Muscle of leg (tissue), 3 donors: ENCODE measurements at regions not wholly inside any gene's neighbourhood (a gene's known extent, or its start where the extent isn't known, plus 50 kb on each side); places are given as distances from the start of the nearest gene placed in this dataset.

Experiments used
- DNase-seq: peaks from one replicate; pipeline ENCODE4 v3.0.0; 2013
- H3K27ac ChIP-seq: one replicate; pipeline ENCODE4 v1.5.1; 2013; ENCODE audit warnings: mild to moderate bottlenecking, low read length, control low read depth
- H3K27me3 ChIP-seq: one replicate; pipeline ENCODE4 v1.6.1; 2013; ENCODE audit warnings: low read length; ENCODE audit not compliant: control insufficient read depth, insufficient read depth
- H3K36me3 ChIP-seq: one replicate; pipeline ENCODE4 v1.6.1; 2013; ENCODE audit warnings: low read length; ENCODE audit not compliant: control insufficient read depth, insufficient read depth
- H3K4me1 ChIP-seq: one replicate; pipeline ENCODE4 v1.6.1; 2013; ENCODE audit warnings: low read length; ENCODE audit not compliant: control insufficient read depth, insufficient read depth
- H3K4me3 ChIP-seq: one replicate; pipeline ENCODE4 v1.5.1; 2013; ENCODE audit warnings: low read length, control low read depth
- H3K9me3 ChIP-seq: replicated peaks from 2 replicates; pipeline ENCODE4 v1.6.1; 2013; ENCODE audit warnings: low read depth, low read length; ENCODE audit not compliant: control insufficient read depth
- WGBS: methylation state at CpG from one replicate; pipeline ENCODE4 v1.1.5; 2013; ENCODE audit warnings: missing lambda C conversion rate; ENCODE audit not compliant: insufficient coverage; 5-methylcytosine and 5-hydroxymethylcytosine counted together

DNA sequence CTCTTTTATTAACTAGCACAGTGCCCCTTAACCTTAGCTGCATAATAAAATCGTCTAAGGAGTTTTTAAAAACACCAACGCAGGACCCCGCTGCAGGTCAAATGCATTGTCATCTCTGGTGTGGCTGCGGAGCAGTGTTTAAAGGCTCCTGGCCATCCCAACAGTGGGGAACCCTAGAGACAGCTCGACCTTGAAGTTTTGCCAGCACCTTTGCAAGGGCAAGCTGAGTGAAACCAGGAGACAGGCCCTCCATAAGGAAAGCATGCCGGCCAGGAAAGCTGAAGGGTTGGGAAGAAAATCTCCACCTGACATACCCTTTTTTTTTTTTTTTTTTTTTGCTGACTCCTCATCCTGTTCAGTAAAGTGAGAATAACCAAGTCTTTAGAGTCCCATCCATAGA lies 349.0 kb downstream of the CMPK2 start:
- no peaks in the 10 kb centered on the region for H3K27me3 ChIP-seq
- no peaks in the 10 kb centered on the region for H3K36me3 ChIP-seq
- no peaks in the 10 kb centered on the region for H3K9me3 ChIP-seq
- H3K4me1 ChIP-seq = no peaks in the 10 kb centered on the region
- no peak for DNase-seq
- no peak overlapping the region for H3K27ac ChIP-seq
- 53% methylated on average over 3 of the region's 6 CpGs for WGBS
- H3K4me3 ChIP-seq = no peak overlapping the region

DNA sequence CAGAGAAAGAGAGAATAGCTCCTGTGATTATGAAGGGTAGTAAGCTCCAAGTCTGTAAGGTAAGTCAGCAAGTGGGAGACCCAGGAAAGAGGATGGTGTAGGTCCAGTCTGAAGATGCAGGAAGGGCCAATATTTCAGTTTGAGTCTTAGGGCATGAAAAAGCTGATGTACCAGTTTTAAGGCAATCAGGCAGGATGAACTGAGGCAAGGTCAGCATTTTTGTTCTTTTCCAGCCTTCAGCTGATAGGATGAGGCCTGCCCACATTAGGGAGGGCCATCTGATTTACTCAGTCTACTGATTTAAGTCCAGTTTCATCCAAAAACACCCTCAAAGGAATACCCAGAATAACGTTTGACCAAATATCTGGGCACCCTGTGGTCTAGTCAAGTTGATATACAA lies 347.3 kb downstream of the CMPK2 start:
- H3K4me1 ChIP-seq = no peaks in the 10 kb centered on the region
- H3K27ac ChIP-seq = no peak overlapping the region
- no peaks in the 10 kb centered on the region for H3K9me3 ChIP-seq
- DNase-seq = no peak
- whole genome bisulfite sequencing = no CpG with 5 or more reads among the region's 1 CpG
- H3K36me3 ChIP-seq = no peaks in the 10 kb centered on the region
- H3K4me3 ChIP-seq = no peak overlapping the region
- H3K27me3 ChIP-seq = no peaks in the 10 kb centered on the region

DNA sequence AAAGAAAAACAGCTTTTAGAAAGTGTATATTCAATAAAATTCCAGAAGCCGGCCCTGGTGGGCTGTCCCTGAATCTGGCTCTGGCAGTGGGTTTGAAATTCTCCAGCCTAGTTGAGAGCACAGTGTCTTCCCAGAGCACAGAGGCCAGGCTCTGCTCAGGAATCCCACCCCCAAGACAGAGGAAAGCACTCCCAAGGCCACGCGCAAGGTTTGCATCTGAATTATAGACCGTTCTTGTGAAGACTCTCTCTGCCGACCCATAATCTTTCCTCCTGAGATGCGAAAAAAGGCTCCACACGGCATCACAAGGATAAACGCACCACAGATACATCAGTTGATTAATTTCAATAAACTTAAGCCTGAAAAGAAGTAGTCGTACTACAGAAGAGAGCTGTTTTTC lies 342.2 kb downstream of the CMPK2 start:
- 72% methylated on average over 2 of the region's 9 CpGs for WGBS

DNA sequence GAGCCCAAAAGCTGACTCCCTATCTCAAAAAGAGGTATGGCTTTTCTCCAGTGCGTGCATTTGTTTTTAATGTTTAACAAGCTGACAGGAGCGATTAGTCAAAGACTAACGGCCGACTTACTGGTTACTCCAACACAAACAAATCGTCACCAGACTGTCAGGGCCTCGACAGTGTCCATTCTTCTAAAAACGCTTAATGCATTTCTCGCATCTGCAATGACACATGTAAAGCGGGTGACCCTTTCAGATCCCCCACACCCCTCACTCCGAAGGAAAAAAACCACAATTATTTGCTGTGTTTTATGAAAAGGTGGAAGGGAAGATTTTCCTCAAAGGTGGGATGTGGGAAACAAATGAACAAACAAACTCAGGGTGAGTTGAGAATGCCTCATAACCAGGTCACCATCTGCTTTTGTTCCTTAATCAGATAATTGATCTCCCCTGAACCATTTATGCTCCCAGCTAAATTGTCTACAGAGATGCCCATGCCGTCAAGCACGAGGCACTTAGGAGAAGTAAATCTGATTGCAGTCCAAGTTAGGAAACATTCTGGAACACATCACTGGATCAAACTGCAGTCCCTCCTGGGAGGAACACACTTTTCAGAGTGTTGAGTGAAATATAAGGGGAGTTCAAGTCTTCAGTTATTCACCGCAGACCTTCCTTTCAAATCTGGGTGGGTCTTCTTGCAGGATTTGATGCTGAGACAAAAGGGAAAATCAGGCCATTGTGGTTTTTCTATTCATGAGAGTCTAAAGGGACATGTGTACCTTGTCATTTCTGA lies 340.8 kb downstream of the CMPK2 start:
- Histone ChIP-seq H3K27ac (no peak overlapping the region), H3K36me3 (no peaks in the 10 kb centered on the region), H3K4me3 (no peak overlapping the region), H3K27me3 (no peaks in the 10 kb centered on the region), H3K9me3 (no peaks in the 10 kb centered on the region), H3K4me1 (no peaks in the 10 kb centered on the region)
- DNase-seq = no peak
- WGBS = 68% methylated on average over 5 of the region's 13 CpGs

More for the DNA sequence above, 342.2 kb downstream of the CMPK2 start:
- H3K4me3 ChIP-seq = no peak overlapping the region
- no peaks in the 10 kb centered on the region for H3K27me3 ChIP-seq
- no peak for DNase-seq
- no peaks in the 10 kb centered on the region for H3K4me1 ChIP-seq
- H3K27ac ChIP-seq = no peak overlapping the region
- no peaks in the 10 kb centered on the region for H3K9me3 ChIP-seq
- H3K36me3 ChIP-seq = no peaks in the 10 kb centered on the region

DNA sequence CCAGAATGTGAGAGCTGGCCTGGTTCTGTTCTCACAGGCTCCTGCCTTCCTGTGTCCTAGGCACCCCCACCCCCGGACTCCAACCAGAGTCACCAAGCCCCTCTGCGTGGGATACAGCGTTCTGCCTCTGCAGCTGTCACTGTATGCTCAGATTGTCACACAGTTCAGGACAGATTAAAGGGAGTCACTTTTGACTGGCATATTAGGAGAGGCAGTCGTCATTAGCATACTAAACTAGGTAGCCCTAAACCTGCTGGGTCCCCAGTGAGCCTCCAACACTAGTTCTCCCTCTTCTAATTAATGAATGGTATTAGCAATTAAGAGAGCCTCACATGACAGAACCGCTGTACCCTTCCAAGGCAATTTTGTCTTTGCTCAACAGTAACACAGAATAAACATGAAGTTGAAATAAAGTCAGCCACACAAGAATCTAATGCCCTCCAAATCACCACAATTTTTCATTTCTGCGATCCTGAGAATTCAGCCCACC lies 340.2 kb downstream of the CMPK2 start:
- no peaks in the 10 kb centered on the region for H3K27me3 ChIP-seq
- H3K36me3 ChIP-seq = no peaks in the 10 kb centered on the region
- no peaks in the 10 kb centered on the region for H3K9me3 ChIP-seq
- H3K27ac ChIP-seq = no peak overlapping the region
- no peaks in the 10 kb centered on the region for H3K4me1 ChIP-seq
- 74% methylated on average over 2 of the region's 6 CpGs for WGBS
- no peak for DNase-seq
- no peak overlapping the region for H3K4me3 ChIP-seq

DNA sequence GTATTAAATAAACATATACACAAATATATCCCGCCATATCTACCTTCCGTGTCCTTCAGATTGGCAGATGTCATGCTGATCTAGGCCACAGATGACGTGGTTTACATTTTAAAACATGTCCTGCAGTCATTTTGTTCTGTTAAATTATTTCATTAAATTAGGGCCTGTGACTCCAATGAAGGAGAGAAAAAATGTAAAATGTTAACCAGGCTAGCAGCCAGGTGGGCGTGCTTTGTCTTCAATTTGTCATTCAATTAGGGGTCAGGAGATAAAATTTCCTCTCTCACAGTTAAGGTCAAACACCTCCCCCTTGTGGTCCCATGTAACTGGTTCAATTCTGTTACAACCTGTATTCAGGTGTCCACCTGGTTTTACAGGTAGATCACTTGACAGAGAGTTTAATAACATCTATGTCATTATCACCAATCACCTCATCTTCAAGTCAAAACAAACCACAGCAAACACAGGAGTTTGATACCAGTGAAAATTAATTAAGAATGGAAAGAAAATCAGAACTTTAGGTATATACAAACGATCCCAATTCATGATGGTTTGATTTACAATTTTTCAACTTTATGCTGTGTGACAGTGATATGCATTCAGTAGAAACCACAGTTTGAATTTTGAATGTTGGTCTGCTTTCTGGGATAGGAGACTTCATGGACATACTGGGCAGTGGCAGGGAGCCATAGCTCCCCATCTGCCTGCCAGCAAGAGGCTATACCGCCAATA lies 339.4 kb downstream of the CMPK2 start:
- no peak overlapping the region for H3K4me3 ChIP-seq
- H3K27ac ChIP-seq = no peak overlapping the region
- H3K4me1 ChIP-seq = no peaks in the 10 kb centered on the region
- H3K9me3 ChIP-seq = no peaks in the 10 kb centered on the region
- no peaks in the 10 kb centered on the region for H3K36me3 ChIP-seq
- DNase-seq = no peak
- no CpG with 5 or more reads among the region's 6 CpGs for WGBS
- H3K27me3 ChIP-seq = no peaks in the 10 kb centered on the region

DNA sequence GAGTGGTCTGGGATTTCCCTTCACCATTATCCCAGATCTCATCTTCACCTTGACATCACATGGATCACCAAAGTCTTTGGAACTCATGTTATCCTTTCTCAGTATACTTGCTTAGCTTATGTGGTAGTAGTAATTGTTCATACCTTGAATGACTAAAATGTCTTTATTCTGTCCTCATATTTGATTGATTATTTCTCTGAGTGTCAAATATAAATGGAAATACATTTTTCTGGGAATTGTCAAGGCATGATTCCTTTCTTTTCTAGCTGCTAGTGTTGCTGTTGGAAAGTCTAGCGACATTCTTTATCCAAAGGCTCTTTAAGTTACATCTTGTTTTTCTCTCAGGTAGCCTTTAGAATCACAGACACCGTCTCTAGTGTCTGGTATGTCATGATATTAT lies 334.4 kb downstream of the CMPK2 start:
- no CpG with 5 or more reads among the region's 2 CpGs for WGBS
- H3K36me3 ChIP-seq = no peaks in the 10 kb centered on the region
- H3K27me3 ChIP-seq = no peaks in the 10 kb centered on the region
- H3K27ac ChIP-seq = no peak overlapping the region
- DNase-seq = no peak
- no peaks in the 10 kb centered on the region for H3K4me1 ChIP-seq
- H3K4me3 ChIP-seq = no peak overlapping the region
- no peaks in the 10 kb centered on the region for H3K9me3 ChIP-seq

DNA sequence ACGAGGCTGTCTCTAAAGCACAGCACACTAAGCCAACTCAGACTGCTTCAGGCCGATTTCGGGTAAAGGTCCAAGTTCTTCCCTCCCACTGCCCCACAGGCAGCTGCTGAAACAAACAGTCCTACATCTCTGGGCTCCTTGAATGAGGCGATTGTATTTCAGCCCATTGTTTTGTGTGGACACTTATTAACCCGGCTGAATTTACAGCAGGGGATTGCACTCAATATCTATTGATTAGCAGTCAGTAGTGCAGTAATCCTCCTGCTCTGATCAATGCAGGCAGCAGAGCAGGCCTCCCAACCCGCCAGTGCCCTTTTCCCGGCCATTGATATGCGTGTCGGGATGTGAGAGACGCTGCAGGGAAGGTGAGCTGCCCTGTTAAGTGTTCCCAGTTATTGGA lies 330.1 kb downstream of the CMPK2 start:
- Histone ChIP-seq H3K4me3 (no peak overlapping the region), H3K9me3 (no peaks in the 10 kb centered on the region), H3K27me3 (no peaks in the 10 kb centered on the region), H3K4me1 (no peaks in the 10 kb centered on the region), H3K27ac (no peak overlapping the region), H3K36me3 (no peaks in the 10 kb centered on the region)
- DNase-seq = no peak
- WGBS = 41% methylated on average over 3 of the region's 10 CpGs

DNA sequence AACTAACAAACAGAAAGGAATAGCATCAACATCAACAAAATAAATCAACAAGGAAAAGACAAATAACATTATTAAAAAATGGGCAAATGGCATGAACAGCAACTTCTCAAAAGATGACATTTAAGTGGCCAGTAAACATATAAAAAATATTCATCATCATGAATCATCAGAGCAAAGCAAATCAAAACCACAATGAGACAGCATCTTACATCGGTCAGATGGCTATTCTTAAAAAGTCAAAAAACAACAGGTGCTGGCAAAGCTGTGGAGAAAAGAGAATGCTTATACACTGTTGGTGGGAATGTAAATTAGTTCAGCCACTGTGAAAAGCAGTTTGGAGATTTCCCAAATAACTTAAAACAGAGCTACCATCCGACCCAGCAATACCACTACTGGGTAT lies 327.1 kb downstream of the CMPK2 start:
- no peak for DNase-seq
- no peaks in the 10 kb centered on the region for H3K27me3 ChIP-seq
- H3K4me3 ChIP-seq = no peak overlapping the region
- WGBS = no CpG with 5 or more reads among the region's 2 CpGs
- no peaks in the 10 kb centered on the region for H3K4me1 ChIP-seq
- no peaks in the 10 kb centered on the region for H3K36me3 ChIP-seq
- H3K9me3 ChIP-seq = no peaks in the 10 kb centered on the region
- H3K27ac ChIP-seq = no peak overlapping the region

DNA sequence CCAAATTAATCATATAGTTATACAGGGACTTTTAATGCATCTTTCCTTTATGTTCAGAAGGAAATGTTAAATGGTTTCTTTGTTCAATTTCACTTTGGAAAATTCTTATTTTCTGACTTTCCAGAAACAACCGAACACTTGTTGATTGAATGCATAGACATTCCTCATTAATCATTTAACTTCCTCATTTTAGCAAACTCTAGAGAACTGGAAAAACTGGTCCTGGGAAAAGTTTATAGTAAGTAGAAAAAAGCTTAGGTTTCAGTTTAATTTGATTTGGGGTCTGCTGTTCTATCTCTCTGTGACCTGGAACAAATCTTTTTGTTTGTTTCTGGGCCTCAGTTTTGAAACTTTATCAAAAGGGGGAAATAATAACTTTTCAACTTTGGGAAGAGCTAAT lies 320.4 kb downstream of the CMPK2 start:
- DNase-seq = no peak
- WGBS = no CpG with 5 or more reads among the region's 1 CpG
- no peak overlapping the region for H3K4me3 ChIP-seq
- no peaks in the 10 kb centered on the region for H3K27me3 ChIP-seq
- H3K9me3 ChIP-seq = no peaks in the 10 kb centered on the region
- H3K36me3 ChIP-seq = no peaks in the 10 kb centered on the region
- no peaks in the 10 kb centered on the region for H3K4me1 ChIP-seq
- H3K27ac ChIP-seq = no peak overlapping the region
